Kidney (tissue), 13 donors: ENCODE measurements at regions not wholly inside any gene's neighbourhood (a gene's known extent, or its start where the extent isn't known, plus 50 kb on each side); places are given as distances from the start of the nearest gene placed in this dataset.

Source experiments
- DNase-seq, 5 donors: peaks; one replicate each; pipeline ENCODE4 v3.0.0-alpha.2; 2013 to 2020
- FAIRE-seq: peaks from 2 replicates; lab custom pipeline; 2012; peaks lifted over from hg19 to GRCh38; lab: Jason Lieb, UNC
- H3K27ac ChIP-seq, 2 donors: one replicate each; pipeline ENCODE4 v1.7.0; 2013; ENCODE audit warnings: low read depth in 2 of 2, low read length in 2 of 2, inconsistent platforms in 1 of 2
- H3K27me3 ChIP-seq: one replicate; pipeline ENCODE4 v1.7.1; 2013; ENCODE audit warnings: low read length, inconsistent platforms; ENCODE audit not compliant: control insufficient read depth, insufficient read depth
- H3K36me3 ChIP-seq, 3 donors: one replicate each; pipeline versions ENCODE4 v1.7.0 to v1.7.1; 2013; ENCODE audit warnings: low read length in 3 of 3, control low read depth in 1 of 3, inconsistent platforms in 1 of 3; ENCODE audit not compliant: insufficient read depth in 3 of 3, control insufficient read depth in 2 of 3
- H3K4me1 ChIP-seq, 3 donors: one replicate each; pipeline versions ENCODE4 v1.7.0 to v1.7.1; 2013; ENCODE audit warnings: low read length in 3 of 3, inconsistent platforms in 1 of 3, low read depth in 1 of 3; ENCODE audit not compliant: control insufficient read depth in 2 of 3, insufficient read depth in 2 of 3
- H3K4me3 ChIP-seq, 3 donors: one replicate each; pipeline versions ENCODE4 v1.7.0 to v1.8.1; 2013; ENCODE audit warnings: low read length in 3 of 3, control low read depth in 1 of 3, inconsistent platforms in 1 of 3
- H3K9ac ChIP-seq, 3 donors: one replicate each; pipeline versions ENCODE4 v1.7.0 to v1.7.1; 2013; ENCODE audit warnings: low read length in 3 of 3, control low read depth in 1 of 3, inconsistent platforms in 1 of 3
- H3K9me3 ChIP-seq, 3 donors: one replicate each; pipeline versions ENCODE4 v1.7.0 to v1.7.1; 2013; ENCODE audit warnings: low read length in 3 of 3, control low read depth in 1 of 3, inconsistent platforms in 1 of 3; ENCODE audit not compliant: control insufficient read depth in 2 of 3, insufficient read depth in 1 of 3
- intact Hi-C: fragments of 100-400 bp; cut with DNase I; formaldehyde crosslinking; loops from one replicate; pipeline ENCODE4 v1.11.1; 2022
- TF ChIP-seq, protein P1 (sequence below): IDR thresholded peaks from 3 replicates; pipeline ENCODE4 v1.5.1; 2012; ENCODE audit warnings: mild to moderate bottlenecking, moderate library complexity, borderline replicate concordance; ENCODE audit not compliant: insufficient read depth; ENCODE audit errors: extremely low read depth
- donor health status: control.
- donor health status: control.
- donor health status: control.
- donor health status: control.
- donor health status: control.
- donor health status: DM: yes; HTN: yes; CAD: no.
- donor health status: Normal renal cell carcinoma (clear cell type).

DNA sequence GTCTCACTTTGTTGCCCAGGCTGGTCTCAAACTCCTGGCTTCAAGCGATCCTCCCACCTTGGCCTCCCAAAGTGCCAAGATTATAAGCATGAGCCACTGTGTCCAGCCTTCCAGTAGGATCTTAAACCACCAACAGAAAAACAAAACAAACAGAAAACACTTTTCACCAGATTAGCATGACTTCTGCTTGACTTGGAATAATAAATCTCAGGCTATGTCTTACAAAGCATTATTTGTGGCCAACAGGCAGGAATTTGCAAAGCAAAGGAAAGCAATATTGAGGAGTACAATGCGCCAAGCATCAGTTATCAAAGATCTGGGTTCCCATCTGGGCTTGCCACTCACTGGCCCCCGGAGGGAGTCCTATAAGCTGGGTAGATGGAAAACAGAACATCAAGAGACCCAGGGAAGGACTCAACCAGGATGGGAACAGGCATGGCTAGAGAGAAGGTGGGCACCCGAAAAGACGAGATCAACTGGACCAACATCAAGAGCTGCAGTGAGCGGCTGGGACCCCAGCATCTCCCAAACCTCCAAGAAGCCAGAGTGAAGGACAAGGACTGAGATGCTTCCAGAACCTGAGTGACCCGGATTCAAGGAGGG, 101.2 kb downstream of the TMEM30B start:
- H3K36me3 ChIP-seq, result no peaks in the 10 kb centered on the region
- no peak for FAIRE-seq
- intact Hi-C loops, result no loop called here

DNA sequence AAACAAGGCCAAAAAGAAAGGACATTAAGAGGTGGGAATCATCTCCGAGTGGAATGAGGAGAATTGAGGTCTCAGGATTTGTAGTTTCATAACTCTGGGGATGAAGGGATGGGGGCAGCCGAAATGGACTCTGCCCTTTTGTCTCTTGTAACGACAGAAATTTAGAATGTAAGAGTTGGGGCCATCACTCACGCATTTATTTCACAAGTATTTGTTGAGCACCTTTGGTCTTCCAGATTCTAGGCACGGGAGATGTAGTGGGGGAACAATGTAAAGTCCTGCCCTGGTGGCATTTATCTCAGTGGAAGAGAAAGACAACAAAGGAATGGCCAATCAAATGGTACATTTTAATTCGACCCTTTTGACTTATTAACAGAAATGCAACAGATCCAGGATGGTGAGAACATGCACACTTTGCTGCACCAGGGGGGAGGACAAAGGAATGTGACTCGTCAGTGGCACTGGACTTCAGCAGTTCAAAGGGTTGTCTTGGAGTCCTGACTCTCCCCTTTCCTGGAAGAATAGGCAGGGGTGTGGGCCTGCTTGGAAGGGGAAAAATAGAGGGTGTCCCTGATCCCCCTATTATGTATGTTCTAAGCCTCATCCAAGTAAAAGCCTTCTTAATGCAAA, 102.0 kb downstream of the TMEM30B start:
- H3K27ac ChIP-seq, result no peak overlapping the region
- FAIRE-seq (no peak), DNase-seq (no peak)
- TF ChIP-seq, protein P1, sequence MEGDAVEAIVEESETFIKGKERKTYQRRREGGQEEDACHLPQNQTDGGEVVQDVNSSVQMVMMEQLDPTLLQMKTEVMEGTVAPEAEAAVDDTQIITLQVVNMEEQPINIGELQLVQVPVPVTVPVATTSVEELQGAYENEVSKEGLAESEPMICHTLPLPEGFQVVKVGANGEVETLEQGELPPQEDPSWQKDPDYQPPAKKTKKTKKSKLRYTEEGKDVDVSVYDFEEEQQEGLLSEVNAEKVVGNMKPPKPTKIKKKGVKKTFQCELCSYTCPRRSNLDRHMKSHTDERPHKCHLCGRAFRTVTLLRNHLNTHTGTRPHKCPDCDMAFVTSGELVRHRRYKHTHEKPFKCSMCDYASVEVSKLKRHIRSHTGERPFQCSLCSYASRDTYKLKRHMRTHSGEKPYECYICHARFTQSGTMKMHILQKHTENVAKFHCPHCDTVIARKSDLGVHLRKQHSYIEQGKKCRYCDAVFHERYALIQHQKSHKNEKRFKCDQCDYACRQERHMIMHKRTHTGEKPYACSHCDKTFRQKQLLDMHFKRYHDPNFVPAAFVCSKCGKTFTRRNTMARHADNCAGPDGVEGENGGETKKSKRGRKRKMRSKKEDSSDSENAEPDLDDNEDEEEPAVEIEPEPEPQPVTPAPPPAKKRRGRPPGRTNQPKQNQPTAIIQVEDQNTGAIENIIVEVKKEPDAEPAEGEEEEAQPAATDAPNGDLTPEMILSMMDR, result no peak
- H3K9me3 ChIP-seq, result no peaks in the 10 kb centered on the region
- no peak overlapping the region for H3K9ac ChIP-seq
- no peak overlapping the region for H3K4me3 ChIP-seq
- no peaks in the 10 kb centered on the region for H3K36me3 ChIP-seq
- intact Hi-C loops, result no loop called here
- H3K27me3 ChIP-seq, result no peaks in the 10 kb centered on the region
- no peaks in the 10 kb centered on the region for H3K4me1 ChIP-seq

More for the DNA sequence above, 101.2 kb downstream of the TMEM30B start:
- TF ChIP-seq, protein P1, result no peak
- no peak overlapping the region for H3K4me3 ChIP-seq
- no peaks in the 10 kb centered on the region for H3K27me3 ChIP-seq
- no peak overlapping the region for H3K9ac ChIP-seq
- H3K27ac ChIP-seq, result no peak overlapping the region
- H3K9me3 ChIP-seq, result no peaks in the 10 kb centered on the region
- DNase-seq, result no peak
- H3K4me1 ChIP-seq, result no peaks in the 10 kb centered on the region

DNA sequence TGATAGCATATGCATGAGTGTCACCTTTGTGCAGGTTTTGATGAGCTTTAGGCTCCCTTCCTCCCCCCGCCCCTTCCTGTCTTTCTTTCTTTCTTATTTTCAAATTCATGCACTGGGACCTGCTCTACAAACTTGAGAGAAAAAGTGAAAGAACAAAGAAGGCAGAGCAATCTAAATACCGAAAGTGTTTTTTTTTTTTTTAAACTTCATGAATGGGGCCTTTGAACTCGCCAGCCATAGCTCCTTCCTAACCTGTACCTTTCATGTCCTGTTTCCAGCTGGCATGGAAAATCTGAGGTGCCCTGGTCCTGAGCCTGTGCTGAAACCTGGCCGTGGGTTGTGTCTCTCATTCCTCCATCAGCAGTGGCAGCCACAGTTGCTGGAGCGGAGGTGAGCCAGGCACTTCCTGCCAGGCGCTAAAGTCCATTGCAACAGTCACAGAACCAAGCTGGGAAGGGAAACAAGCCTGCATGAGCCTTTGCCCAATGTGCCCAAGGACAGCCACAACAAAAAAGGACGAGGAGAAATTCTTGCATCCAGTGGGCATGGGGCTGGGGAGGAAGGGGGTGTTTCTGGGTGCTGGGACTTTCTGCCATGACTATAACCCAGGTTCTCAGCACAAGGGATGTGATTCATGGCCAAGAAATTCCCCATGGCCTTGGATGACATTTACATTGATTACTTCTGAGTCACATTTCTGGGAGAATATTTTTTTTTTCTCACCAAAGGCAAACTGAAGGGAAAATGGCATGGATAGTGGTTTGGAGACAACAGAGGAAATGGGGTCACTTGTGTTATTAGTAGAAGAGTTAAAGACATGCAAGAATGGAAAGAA, 102.7 kb downstream of the TMEM30B start:
- FAIRE-seq, result no peak
- Histone ChIP-seq H3K4me3 (no peak overlapping the region), H3K9ac (no peak overlapping the region)

More for the DNA sequence above, 102.7 kb downstream of the TMEM30B start:
- H3K9me3 ChIP-seq, result no peaks in the 10 kb centered on the region
- intact Hi-C loops, result no loop called here
- H3K4me1 ChIP-seq, result no peaks in the 10 kb centered on the region
- H3K27ac ChIP-seq, result no peak overlapping the region
- H3K27me3 ChIP-seq, result no peaks in the 10 kb centered on the region
- TF ChIP-seq, protein P1, result no peak
- H3K36me3 ChIP-seq, result no peaks in the 10 kb centered on the region
- no peak for DNase-seq
